ENCODE measurements at regions not wholly inside any gene's neighbourhood (a gene's known extent, or its start where the extent isn't known, plus 50 kb on each side); places are given as distances from the start of the nearest gene placed in this dataset.

DNA sequence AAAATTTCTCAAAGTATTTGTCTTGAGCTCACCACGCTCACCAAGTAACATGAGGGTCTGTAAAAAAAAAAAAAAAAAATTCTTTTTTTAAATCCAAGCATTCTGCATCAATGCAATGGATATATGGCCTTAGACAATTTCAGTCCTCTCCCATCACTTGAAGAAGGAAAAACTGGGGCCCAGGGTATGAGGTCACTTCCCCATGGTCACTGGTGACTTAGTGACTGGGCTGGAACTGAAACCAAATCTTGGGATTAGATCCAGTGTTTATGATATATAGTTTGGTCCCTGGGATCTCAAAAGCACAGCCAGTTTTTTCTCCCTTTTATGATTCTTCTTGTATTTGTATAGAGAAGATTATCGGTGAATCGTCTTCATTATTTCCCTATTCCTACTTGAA, 477.9 kb upstream of the TNP1 start:
- TF ChIP-seq CTCF (IDR thresholded peaks at IDR 0.05; ENCODE audit: poor library complexity): no peak
- no peak for TF ChIP-seq EZH2 (IDR thresholded peaks at IDR 0.05; ENCODE audit: borderline replicate concordance)
